NT2/D1 (cell line): ENCODE measurements at regions not wholly inside any gene's neighbourhood (a gene's known extent, or its start where the extent isn't known, plus 50 kb on each side); places are given as distances from the start of the nearest gene placed in this dataset.

ENCODE experiments used
- DNase-seq: peaks from one replicate; pipeline ENCODE4 v3.0.0-alpha.2; 2011; ENCODE audit warnings: low read depth, low spot score
- H3K27me3 ChIP-seq: 2 replicates; pipeline ENCODE4 v1.6.0; 2011; ENCODE audit warnings: mild to moderate bottlenecking; ENCODE audit not compliant: insufficient read length, insufficient read depth
- H3K36me3 ChIP-seq: 2 replicates; pipeline ENCODE4 v1.6.1; 2011; ENCODE audit warnings: mild to moderate bottlenecking, low read length, mixed read lengths; ENCODE audit not compliant: insufficient read depth, insufficient read length
- H3K4me1 ChIP-seq: 2 replicates; pipeline ENCODE4 v1.5.1; 2011; ENCODE audit not compliant: insufficient read depth, insufficient read length
- H3K4me3 ChIP-seq: 2 replicates; pipeline ENCODE4 v1.5.1; 2011; ENCODE audit warnings: low read depth; ENCODE audit not compliant: insufficient read length
- H3K9ac ChIP-seq: 2 replicates; pipeline ENCODE4 v1.6.0; 2011; ENCODE audit warnings: low read depth; ENCODE audit not compliant: insufficient read length
- H3K9me3 ChIP-seq: 2 replicates; pipeline ENCODE4 v1.5.1; 2011; ENCODE audit warnings: mild to moderate bottlenecking, low read length; ENCODE audit not compliant: insufficient read depth
- SUZ12 ChIP-seq: IDR thresholded peaks from 2 replicates; pipeline ENCODE4 v1.6.1; 2011; ENCODE audit not compliant: insufficient read length, insufficient read depth; ENCODE audit errors: extremely low read depth
- YY1 ChIP-seq: IDR thresholded peaks from 2 replicates; pipeline ENCODE4 v1.6.1; 2011; ENCODE audit not compliant: insufficient read length, insufficient read depth
- ZNF274 ChIP-seq: IDR thresholded peaks from 2 replicates; pipeline ENCODE4 v1.6.1; 2011; ENCODE audit warnings: mild to moderate bottlenecking, low read depth, low read length

GRCh38 chr7:125462615-125463014 is 533.0 kb upstream of the POT1 start:
- DNase-seq, result no peak
- no peaks in the 10 kb centered on the region for H3K27me3 ChIP-seq
- TF ChIP-seq YY1 (no peak), ZNF274 (no peak), SUZ12 (no peak)
- H3K9me3 ChIP-seq, result no peaks in the 10 kb centered on the region
- no peak overlapping the region for H3K4me3 ChIP-seq
- H3K4me1 ChIP-seq, result no peaks in the 10 kb centered on the region
- no peaks in the 10 kb centered on the region for H3K36me3 ChIP-seq
- no peak overlapping the region for H3K9ac ChIP-seq

- no peak for DNase-seq
- no peak for TF ChIP-seq YY1
These were observed 529.4 kb upstream of the POT1 start for GRCh38 chr7:125459038-125459437.

GRCh38 chr7:125450749-125451148 is 521.1 kb upstream of the POT1 start:
- Histone ChIP-seq H3K4me1 (no peaks in the 10 kb centered on the region), H3K36me3 (no peaks in the 10 kb centered on the region), H3K4me3 (no peak overlapping the region), H3K27me3 (no peaks in the 10 kb centered on the region), H3K9ac (no peak overlapping the region), H3K9me3 (no peaks in the 10 kb centered on the region)
- no peak for DNase-seq
- TF ChIP-seq SUZ12 (no peak), ZNF274 (no peak), YY1 (no peak)

More at GRCh38 chr7:125459038-125459437, 529.4 kb upstream of the POT1 start:
- Histone ChIP-seq H3K4me1 (no peaks in the 10 kb centered on the region), H3K9me3 (no peaks in the 10 kb centered on the region), H3K9ac (no peak overlapping the region), H3K4me3 (no peak overlapping the region), H3K27me3 (no peaks in the 10 kb centered on the region), H3K36me3 (no peaks in the 10 kb centered on the region)

- Histone ChIP-seq H3K9me3 (no peaks in the 10 kb centered on the region), H3K9ac (no peak overlapping the region), H3K4me1 (no peaks in the 10 kb centered on the region), H3K4me3 (no peak overlapping the region), H3K27me3 (no peaks in the 10 kb centered on the region), H3K36me3 (no peaks in the 10 kb centered on the region)
- TF ChIP-seq YY1, result no peak
- TF ChIP-seq ZNF274, result no peak
- no peak for TF ChIP-seq SUZ12
- no peak for DNase-seq
These were observed 516.2 kb upstream of the POT1 start for GRCh38 chr7:125445836-125446235.

- Histone ChIP-seq H3K9ac (no peak overlapping the region), H3K9me3 (no peaks in the 10 kb centered on the region), H3K4me3 (no peak overlapping the region), H3K4me1 (no peaks in the 10 kb centered on the region), H3K27me3 (no peaks in the 10 kb centered on the region), H3K36me3 (no peaks in the 10 kb centered on the region)
- no peak for TF ChIP-seq YY1
- TF ChIP-seq SUZ12, result no peak
- no peak for TF ChIP-seq ZNF274
- no peak for DNase-seq
These were observed 515.2 kb upstream of the POT1 start for GRCh38 chr7:125444864-125445263.

GRCh38 chr7:125436220-125436619 is 506.6 kb upstream of the POT1 start:
- no peaks in the 10 kb centered on the region for H3K9me3 ChIP-seq
- H3K9ac ChIP-seq, result no peak overlapping the region
- no peaks in the 10 kb centered on the region for H3K27me3 ChIP-seq
- H3K4me1 ChIP-seq, result no peaks in the 10 kb centered on the region
- H3K4me3 ChIP-seq, result no peak overlapping the region
- DNase-seq, result no peak
- TF ChIP-seq SUZ12, result no peak
- no peak for TF ChIP-seq YY1
- TF ChIP-seq ZNF274, result no peak
- H3K36me3 ChIP-seq, result no peaks in the 10 kb centered on the region

- Histone ChIP-seq H3K9me3 (no peaks in the 10 kb centered on the region), H3K4me3 (no peak overlapping the region), H3K36me3 (no peaks in the 10 kb centered on the region), H3K9ac (no peak overlapping the region), H3K27me3 (no peaks in the 10 kb centered on the region), H3K4me1 (no peaks in the 10 kb centered on the region)
- DNase-seq, result no peak
- TF ChIP-seq ZNF274 (no peak), SUZ12 (no peak)
These were observed 501.7 kb upstream of the POT1 start for GRCh38 chr7:125431349-125431748.

- H3K36me3 ChIP-seq, result no peaks in the 10 kb centered on the region
- TF ChIP-seq SUZ12, result no peak
- TF ChIP-seq ZNF274, result no peak
- TF ChIP-seq YY1, result no peak
- no peaks in the 10 kb centered on the region for H3K9me3 ChIP-seq
- no peak for DNase-seq
- no peak overlapping the region for H3K9ac ChIP-seq
- H3K4me1 ChIP-seq, result no peaks in the 10 kb centered on the region
- H3K27me3 ChIP-seq, result no peaks in the 10 kb centered on the region
- no peak overlapping the region for H3K4me3 ChIP-seq
These were observed 500.4 kb upstream of the POT1 start for GRCh38 chr7:125430013-125430412.
